Tibial nerve (tissue), 4 donors: ENCODE measurements at regions not wholly inside any gene's neighbourhood (a gene's known extent, or its start where the extent isn't known, plus 50 kb on each side); places are given as distances from the start of the nearest gene placed in this dataset.

Experiments used
- DNase-seq, 2 donors: peaks; one replicate each; pipeline ENCODE4 v3.0.0-alpha.2; 2019; ENCODE audit warnings: low spot score in 2 of 2
- H3K27ac ChIP-seq, 4 donors: fragments of 200-600 bp; sonication (generic) in 3 of 4; one replicate each; pipeline ENCODE4 v1.5.1; 2017 to 2019; ENCODE audit warnings: mild to moderate bottlenecking in 1 of 4
- H3K27me3 ChIP-seq, 2 donors: fragments of 200-600 bp; sonication (generic) in 1 of 2; one replicate each; pipeline versions ENCODE4 v1.5.1 to v1.6.0; 2017 to 2019
- H3K36me3 ChIP-seq, 3 donors: fragments of 200-600 bp; sonication (generic); one replicate each; pipeline ENCODE4 v1.5.1; 2018 to 2019
- H3K4me1 ChIP-seq, 4 donors: fragments of 200-600 bp; sonication (generic) in 3 of 4; one replicate each; pipeline ENCODE4 v1.5.1; 2017 to 2019
- H3K4me3 ChIP-seq, 4 donors: fragments of 200-600 bp; sonication (generic) in 3 of 4; one replicate each; pipeline ENCODE4 v1.5.1; 2017 to 2019; ENCODE audit warnings: mild to moderate bottlenecking in 1 of 4, moderate library complexity in 1 of 4
- H3K9me3 ChIP-seq, 4 donors: fragments of 200-600 bp; sonication (generic) in 3 of 4; one replicate each; pipeline ENCODE4 v1.5.1; 2017 to 2019
- CTCF ChIP-seq, 5 experiments: fragments of 200-600 bp in 3 of 5; fragments of 450-650 bp in 2 of 5; sonication (generic) in 3 of 5; IDR thresholded peaks; one replicate each; pipeline ENCODE4 v1.5.1; 2016 to 2019; ENCODE audit warnings: antibody characterized with exemption in 5 of 5, mild to moderate bottlenecking in 3 of 5, moderate library complexity in 2 of 5
- EP300 ChIP-seq, 2 donors: sonication (generic); formaldehyde crosslinking; IDR thresholded peaks; one replicate each; pipeline ENCODE4 v1.6.1; 2017; ENCODE audit warnings: antibody characterized with exemption in 2 of 2, mild to moderate bottlenecking in 1 of 2
- POLR2A ChIP-seq, 2 donors: fragments of 450-650 bp; IDR thresholded peaks; one replicate each; pipeline ENCODE4 v1.6.1; 2017; ENCODE audit warnings: antibody characterized with exemption in 2 of 2, mild to moderate bottlenecking in 2 of 2, moderate library complexity in 2 of 2
- WGBS, 2 donors: methylation state at CpG; one replicate each; pipeline ENCODE4 v1.1.5; 2018; 5-methylcytosine and 5-hydroxymethylcytosine counted together

DNA sequence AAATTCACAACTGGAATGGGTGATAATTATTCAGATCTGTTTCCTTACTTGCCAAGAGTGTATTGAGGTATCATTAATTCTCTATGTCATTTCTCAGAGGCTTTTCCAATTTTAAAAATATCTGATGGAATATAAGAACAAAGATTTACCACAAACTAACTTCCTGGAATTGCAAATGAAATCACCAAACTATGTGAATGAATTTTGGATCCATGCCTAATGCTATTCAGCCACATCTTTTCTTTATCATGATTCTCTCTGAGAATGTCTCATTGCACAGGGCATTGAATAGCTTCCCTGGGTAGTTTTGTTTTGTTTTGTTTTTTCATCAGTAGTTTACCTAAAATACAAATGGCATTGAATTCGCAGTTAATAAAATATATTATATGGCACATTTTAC, 146.9 kb upstream of the FBN2 start:
- H3K27me3 ChIP-seq: no peaks in the 10 kb centered on the region

GRCh38 chr5:128687930-128688329, 149.9 kb upstream of the FBN2 start:
- H3K9me3 ChIP-seq: peaks cover 0 to 7% (median 0%) of the 10 kb centered on the region in 4 donors
- no peak overlapping the region for H3K27ac ChIP-seq
- no peak overlapping the region for H3K4me3 ChIP-seq
- no peaks in the 10 kb centered on the region for H3K36me3 ChIP-seq
- WGBS, 2 donors: 78 to 81% methylated on average over 2 of the region's 2 CpGs
- no peaks in the 10 kb centered on the region for H3K4me1 ChIP-seq
- no peak for DNase-seq
- TF ChIP-seq EP300 (IDR thresholded peaks at IDR 0.05) (no peak), CTCF (IDR thresholded peaks at IDR 0.05) (no peak), POLR2A (IDR thresholded peaks at IDR 0.05) (no peak)
- no peaks in the 10 kb centered on the region for H3K27me3 ChIP-seq

More for the DNA sequence above, 146.9 kb upstream of the FBN2 start:
- 51 to 52% methylated on average over 1 of the region's 1 CpG for WGBS, 2 donors
- no peak for DNase-seq
- Histone ChIP-seq H3K4me1 (peaks cover 0 to 7% (median 0%) of the 10 kb centered on the region in 4 donors), H3K9me3 (no peaks in the 10 kb centered on the region), H3K36me3 (no peaks in the 10 kb centered on the region), H3K4me3 (no peak overlapping the region), H3K27ac (no peak overlapping the region)
- TF ChIP-seq CTCF (IDR thresholded peaks at IDR 0.05): no peak
- no peak for TF ChIP-seq POLR2A (IDR thresholded peaks at IDR 0.05)
- no peak for TF ChIP-seq EP300 (IDR thresholded peaks at IDR 0.05)

DNA sequence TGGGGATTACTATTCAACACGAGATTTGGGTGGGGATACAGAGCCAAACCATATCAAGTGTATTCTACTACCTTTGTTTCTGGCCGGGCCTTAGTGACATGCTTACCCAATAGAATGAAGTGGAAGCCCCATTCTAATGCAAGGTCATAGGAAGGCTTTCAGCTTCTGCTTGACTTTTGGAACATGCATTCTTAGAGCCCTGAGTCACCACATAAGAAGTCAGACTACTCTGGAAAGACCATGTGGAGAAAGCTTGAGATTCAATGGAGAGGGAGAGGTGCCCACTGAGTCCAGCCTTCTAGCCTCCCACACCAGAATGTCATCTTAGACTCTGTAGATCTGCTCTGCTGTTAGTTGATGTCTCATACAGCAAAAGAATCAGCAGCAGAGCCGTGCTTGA, 155.7 kb upstream of the FBN2 start:
- Histone ChIP-seq H3K27ac (no peak overlapping the region), H3K4me3 (no peak overlapping the region), H3K9me3 (peaks cover 0 to 7% (median 0%) of the 10 kb centered on the region in 4 donors), H3K36me3 (no peaks in the 10 kb centered on the region), H3K4me1 (no peaks in the 10 kb centered on the region), H3K27me3 (no peaks in the 10 kb centered on the region)
- TF ChIP-seq EP300 (IDR thresholded peaks at IDR 0.05): no peak
- no peak for TF ChIP-seq POLR2A (IDR thresholded peaks at IDR 0.05)
- DNase-seq: no peak
- WGBS, 2 donors: 81 to 91% methylated on average over 3 of the region's 3 CpGs

DNA sequence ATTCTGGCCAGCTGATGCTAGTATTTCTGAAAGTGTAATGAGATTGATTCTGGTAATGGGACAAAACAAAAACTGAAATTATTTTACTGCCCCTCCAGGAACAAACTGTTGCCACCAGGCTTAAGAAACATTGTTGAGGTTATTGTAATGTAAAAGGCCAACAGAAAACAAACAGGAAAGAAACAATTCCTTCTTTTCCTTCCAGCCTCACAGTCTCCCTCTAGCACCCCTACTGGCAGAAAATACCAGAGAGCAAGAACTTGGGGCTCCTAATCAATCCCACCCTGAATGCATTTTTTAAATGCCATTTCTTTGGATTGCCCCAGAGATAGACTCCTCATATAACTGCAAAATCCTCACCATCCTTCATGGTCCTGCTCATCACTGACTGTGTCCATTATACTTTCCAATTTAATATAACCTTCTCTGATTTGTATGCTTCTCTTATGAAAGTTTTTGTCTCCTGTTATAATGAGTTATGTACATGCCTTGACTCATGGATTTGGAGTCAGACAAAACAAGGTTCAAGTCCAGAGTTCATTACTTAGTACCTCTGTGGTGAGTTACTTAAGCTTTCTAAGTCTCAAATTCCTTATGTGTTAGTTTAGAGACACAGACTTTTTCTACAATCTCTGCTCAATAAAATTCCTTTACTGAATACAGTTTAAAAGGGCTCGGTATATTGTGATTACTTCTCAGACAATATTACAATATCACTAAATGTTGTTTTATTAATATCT, 157.9 kb upstream of the FBN2 start:
- H3K27ac ChIP-seq: no peak overlapping the region
- 89 to 92% methylated on average over 1 of the region's 1 CpG for WGBS, 2 donors

GRCh38 chr5:128701301-128701700, 163.3 kb upstream of the FBN2 start:
- no peaks in the 10 kb centered on the region for H3K36me3 ChIP-seq
- H3K4me3 ChIP-seq: no peak overlapping the region
- no peak for DNase-seq
- H3K9me3 ChIP-seq: no peaks in the 10 kb centered on the region
- no peaks in the 10 kb centered on the region for H3K4me1 ChIP-seq
- no peak for TF ChIP-seq CTCF (IDR thresholded peaks at IDR 0.05)
- no peak for TF ChIP-seq EP300 (IDR thresholded peaks at IDR 0.05)
- TF ChIP-seq POLR2A (IDR thresholded peaks at IDR 0.05): no peak
- H3K27me3 ChIP-seq: no peaks in the 10 kb centered on the region
- no peak overlapping the region for H3K27ac ChIP-seq

More for the DNA sequence above, 157.9 kb upstream of the FBN2 start:
- no peak for DNase-seq
- H3K4me1 ChIP-seq: no peaks in the 10 kb centered on the region
- TF ChIP-seq CTCF (IDR thresholded peaks at IDR 0.05) (peak in 1 of 5 experiments; percentile 7), EP300 (IDR thresholded peaks at IDR 0.05) (no peak)
- no peaks in the 10 kb centered on the region for H3K36me3 ChIP-seq
- H3K27me3 ChIP-seq: no peaks in the 10 kb centered on the region
- no peaks in the 10 kb centered on the region for H3K9me3 ChIP-seq
- no peak overlapping the region for H3K4me3 ChIP-seq
